ENCODE measurements at regions not wholly inside any gene's neighbourhood (a gene's known extent, or its start where the extent isn't known, plus 50 kb on each side); places are given as distances from the start of the nearest gene placed in this dataset.

DNA sequence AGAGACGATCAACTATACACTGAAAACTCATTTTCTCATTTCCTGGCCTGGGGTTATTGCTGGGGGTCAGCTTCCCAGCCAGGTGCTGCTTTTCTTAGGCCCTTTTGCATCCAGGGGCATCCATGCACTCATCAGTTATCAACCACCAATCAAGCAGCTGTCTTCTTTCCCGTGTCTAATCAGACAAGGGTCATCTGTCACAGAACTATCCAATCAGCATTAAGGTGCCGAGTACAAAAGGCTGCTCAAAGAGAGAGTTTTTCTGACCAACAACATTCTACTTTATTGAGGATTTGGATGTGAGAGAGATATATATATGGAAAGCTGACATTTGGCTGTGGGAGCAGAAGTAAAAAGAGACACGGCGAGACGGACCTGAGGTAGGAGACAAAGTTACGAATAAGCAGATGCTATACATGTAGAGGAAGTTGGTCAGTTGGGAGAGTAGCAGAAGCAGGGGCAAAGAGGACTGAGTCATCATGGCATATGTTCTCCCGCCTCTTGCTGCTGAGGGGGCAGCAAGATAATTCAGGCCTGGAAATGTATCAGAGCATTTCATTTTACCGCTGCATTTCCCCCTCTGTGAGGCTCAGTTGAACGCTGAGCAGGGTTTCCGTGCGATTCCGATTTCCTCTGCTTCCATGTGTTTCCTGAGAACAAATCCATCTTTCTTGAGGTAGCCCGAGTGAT, 129.3 kb downstream of the NUP35 start:
- TF ChIP-seq BHLHE40 (IDR thresholded peaks at IDR 0.05; ENCODE audit: borderline replicate concordance) (no peak), FOXA1 (IDR thresholded peaks at IDR 0.05) (no peak), ARNT (IDR thresholded peaks at IDR 0.05) (no peak), FOXK2 (IDR thresholded peaks at IDR 0.05) (no peak), ZNF384 (IDR thresholded peaks at IDR 0.05) (no peak)
